GM23338 (cell line): ENCODE measurements at regions not wholly inside any gene's neighbourhood (a gene's known extent, or its start where the extent isn't known, plus 50 kb on each side); places are given as distances from the start of the nearest gene placed in this dataset.

Source experiments
- ATAC-seq: fragments of 200-7000 bp; cut with Tn5 transposase; 3 replicates; pipeline ENCODE4 v1.9.1; 2020
- DNase-seq: peaks from one replicate; pipeline ENCODE4 v3.0.0-alpha.2; 2015; ENCODE audit warnings: low spot score
- H2AFZ ChIP-seq: fragments of 200-600 bp; sonication (generic); 2 replicates; pipeline ENCODE4 v1.8.0; 2016; ENCODE audit warnings: antibody characterized with exemption, mild to moderate bottlenecking, moderate library complexity
- H3F3A ChIP-seq: fragments of 200-600 bp; sonication (generic); replicated peaks from 2 replicates; pipeline ENCODE4 v1.8.0; 2017; ENCODE audit warnings: antibody characterized with exemption, mixed run types, low read depth
- H3K27ac ChIP-seq: fragments of 200-600 bp; sonication (generic); 2 replicates; pipeline ENCODE4 v1.6.1; 2016; ENCODE audit warnings: low read depth
- H3K27me3 ChIP-seq: fragments of 200-600 bp; sonication (generic); 2 replicates; pipeline ENCODE4 v1.8.0; 2016; ENCODE audit warnings: mild to moderate bottlenecking, mixed run types, moderate library complexity; ENCODE audit not compliant: insufficient read depth
- H3K36me3 ChIP-seq: fragments of 200-600 bp; sonication (generic); 2 replicates; pipeline ENCODE4 v1.8.0; 2016; ENCODE audit warnings: mild to moderate bottlenecking; ENCODE audit not compliant: insufficient read depth
- H3K4me1 ChIP-seq: fragments of 200-600 bp; sonication (generic); 2 replicates; pipeline ENCODE4 v1.8.0; 2016; ENCODE audit warnings: mild to moderate bottlenecking, moderate library complexity; ENCODE audit not compliant: insufficient read depth
- H3K4me2 ChIP-seq: fragments of 200-600 bp; sonication (generic); 2 replicates; pipeline ENCODE4 v1.7.1; 2017; ENCODE audit warnings: mixed run types
- H3K4me3 ChIP-seq: fragments of 200-600 bp; sonication (generic); 2 replicates; pipeline ENCODE4 v1.6.1; 2016; ENCODE audit warnings: mixed run types
- H3K79me2 ChIP-seq: fragments of 200-600 bp; sonication (generic); replicated peaks from 2 replicates; pipeline ENCODE4 v1.8.0; 2017; ENCODE audit warnings: mild to moderate bottlenecking; ENCODE audit not compliant: insufficient read depth
- H3K9me2 ChIP-seq: fragments of 200-600 bp; sonication (generic); 2 replicates; pipeline ENCODE4 v1.8.0; 2017; ENCODE audit not compliant: insufficient read depth
- H4K20me1 ChIP-seq: fragments of 200-600 bp; sonication (generic); replicated peaks from 2 replicates; pipeline ENCODE4 v1.8.0; 2017; ENCODE audit warnings: mild to moderate bottlenecking; ENCODE audit not compliant: insufficient read depth
- H3K27ac Mint-ChIP-seq: 2 replicates; pipeline ENCODE4 v1.8.0; 2020; ENCODE audit warnings: inconsistent platforms, mild to moderate bottlenecking, moderate library complexity, mixed read lengths
- H3K27me3 Mint-ChIP-seq: 3 replicates; pipeline ENCODE4 v1.8.0; 2022; ENCODE audit warnings: low read depth, mild to moderate bottlenecking, moderate library complexity, mixed read lengths, inconsistent platforms; ENCODE audit not compliant: insufficient read depth, poor library complexity
- H3K36me3 Mint-ChIP-seq: 3 replicates; pipeline ENCODE4 v1.8.0; 2021; ENCODE audit warnings: low read depth, mild to moderate bottlenecking, inconsistent platforms, moderate library complexity, mixed read lengths
- H3K4me1 Mint-ChIP-seq: 3 replicates; pipeline ENCODE4 v1.8.0; 2020; ENCODE audit warnings: mild to moderate bottlenecking, inconsistent platforms, mixed read lengths
- H3K4me3 Mint-ChIP-seq: 3 replicates; pipeline ENCODE4 v1.8.0; 2021; ENCODE audit warnings: moderate library complexity, mild to moderate bottlenecking, inconsistent platforms, mixed read lengths
- H3K9me3 Mint-ChIP-seq: 3 replicates; pipeline ENCODE4 v1.8.0; 2020; ENCODE audit warnings: moderate library complexity, mild to moderate bottlenecking, inconsistent platforms, mixed read lengths
- CREB1 ChIP-seq: fragments of 250-450 bp; sonication (Bioruptor Pico); IDR thresholded peaks from 2 replicates; pipeline ENCODE4 v1.5.0; 2020; ENCODE audit warnings: low read depth, mild to moderate bottlenecking, moderate library complexity
- ETS1 ChIP-seq: IDR thresholded peaks from 2 replicates; pipeline ENCODE4 v1.6.1; 2016; ENCODE audit warnings: antibody characterized with exemption
- EZH2 ChIP-seq: fragments of 200-600 bp; sonication (generic); IDR thresholded peaks from one replicate; pipeline ENCODE4 v1.8.0; 2017; ENCODE audit warnings: antibody characterized with exemption, mild to moderate bottlenecking, low read depth; ENCODE audit not compliant: unreplicated experiment
- EZH2phosphoT487 ChIP-seq: fragments of 200-600 bp; sonication (generic); IDR thresholded peaks from one replicate; pipeline ENCODE4 v1.8.1; 2018; ENCODE audit warnings: antibody characterized with exemption; ENCODE audit not compliant: unreplicated experiment
- JUNB ChIP-seq: IDR thresholded peaks from one replicate; pipeline ENCODE4 v1.6.1; 2016; ENCODE audit warnings: antibody characterized with exemption; ENCODE audit not compliant: unreplicated experiment
- NANOG ChIP-seq: IDR thresholded peaks from 2 replicates; pipeline ENCODE4 v1.6.1; 2016; ENCODE audit warnings: antibody characterized with exemption, borderline replicate concordance
- POLR2AphosphoS5 ChIP-seq: IDR thresholded peaks from 2 replicates; pipeline ENCODE4 v1.6.1; 2016; ENCODE audit warnings: antibody characterized with exemption, low read depth
- STAT1 ChIP-seq: IDR thresholded peaks from one replicate; pipeline ENCODE4 v1.6.1; 2016; ENCODE audit warnings: antibody characterized with exemption; ENCODE audit not compliant: unreplicated experiment
- ZNF114 ChIP-seq: fragments of 250-450 bp; sonication (Bioruptor Pico); IDR thresholded peaks from 2 replicates; pipeline ENCODE4 v1.5.0; 2020; ENCODE audit warnings: mild to moderate bottlenecking, moderate library complexity
- ZNF331 ChIP-seq: fragments of 250-450 bp; sonication (Bioruptor Pico); IDR thresholded peaks from 2 replicates; pipeline ENCODE4 v1.5.0; 2020; ENCODE audit warnings: low read depth, mild to moderate bottlenecking, moderate library complexity
- ZNF462 ChIP-seq: fragments of 250-450 bp; sonication (Bioruptor Pico); IDR thresholded peaks from 2 replicates; pipeline ENCODE4 v1.5.0; 2020; ENCODE audit warnings: mild to moderate bottlenecking, moderate library complexity
- TF ChIP-seq, protein P1 (sequence below), 2 experiments: fragments of 200-600 bp in 1 of 2; sonication (generic) in 1 of 2; conservative IDR thresholded peaks; 2 replicates each; pipeline versions ENCODE4 v1.5.1 to v1.6.1; 2016 to 2017; ENCODE audit warnings: antibody characterized with exemption in 2 of 2, low read depth in 2 of 2, mild to moderate bottlenecking in 2 of 2, moderate library complexity in 1 of 2

GRCh38 chr11:28482666-28483065 is 374.5 kb downstream of the METTL15 start:
- Histone ChIP-seq H3F3A (no peaks in the 10 kb centered on the region), H3K79me2 (no peaks in the 10 kb centered on the region), H3K4me2 (no peak overlapping the region), H4K20me1 (no peaks in the 10 kb centered on the region), H3K4me3 (no peak overlapping the region), H3K36me3 (no peaks in the 10 kb centered on the region), H2AFZ (no peak overlapping the region), H3K4me1 (no peaks in the 10 kb centered on the region), H3K27me3 (no peaks in the 10 kb centered on the region), H3K9me2 (peaks cover 2% of the 10 kb centered on the region; the same call in 1 of the 2 replicates), H3K27ac (no peak overlapping the region)
- TF ChIP-seq ETS1 (no peak), STAT1 (no peak), ZNF462 (CRISPR knock-in tag) (no peak), ZNF331 (CRISPR knock-in tag) (no peak), EZH2phosphoT487 (no peak), POLR2AphosphoS5 (no peak), NANOG (no peak), CREB1 (CRISPR knock-in tag) (no peak), ZNF114 (CRISPR knock-in tag) (no peak), EZH2 (no peak), JUNB (no peak)
- TF ChIP-seq, protein P1, sequence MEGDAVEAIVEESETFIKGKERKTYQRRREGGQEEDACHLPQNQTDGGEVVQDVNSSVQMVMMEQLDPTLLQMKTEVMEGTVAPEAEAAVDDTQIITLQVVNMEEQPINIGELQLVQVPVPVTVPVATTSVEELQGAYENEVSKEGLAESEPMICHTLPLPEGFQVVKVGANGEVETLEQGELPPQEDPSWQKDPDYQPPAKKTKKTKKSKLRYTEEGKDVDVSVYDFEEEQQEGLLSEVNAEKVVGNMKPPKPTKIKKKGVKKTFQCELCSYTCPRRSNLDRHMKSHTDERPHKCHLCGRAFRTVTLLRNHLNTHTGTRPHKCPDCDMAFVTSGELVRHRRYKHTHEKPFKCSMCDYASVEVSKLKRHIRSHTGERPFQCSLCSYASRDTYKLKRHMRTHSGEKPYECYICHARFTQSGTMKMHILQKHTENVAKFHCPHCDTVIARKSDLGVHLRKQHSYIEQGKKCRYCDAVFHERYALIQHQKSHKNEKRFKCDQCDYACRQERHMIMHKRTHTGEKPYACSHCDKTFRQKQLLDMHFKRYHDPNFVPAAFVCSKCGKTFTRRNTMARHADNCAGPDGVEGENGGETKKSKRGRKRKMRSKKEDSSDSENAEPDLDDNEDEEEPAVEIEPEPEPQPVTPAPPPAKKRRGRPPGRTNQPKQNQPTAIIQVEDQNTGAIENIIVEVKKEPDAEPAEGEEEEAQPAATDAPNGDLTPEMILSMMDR (conservative IDR thresholded peaks at IDR 0.05; ENCODE audit: low read depth in 2 of 2): no peak
- no peak overlapping the region for H3K27ac Mint-ChIP-seq
- no peaks in the 10 kb centered on the region for H3K36me3 Mint-ChIP-seq
- H3K9me3 Mint-ChIP-seq: no peaks in the 10 kb centered on the region
- no peak for DNase-seq
- H3K27me3 Mint-ChIP-seq: no peaks in the 10 kb centered on the region
- peak; percentile 43; the same call in 2 of the 3 replicates for ATAC-seq
- 0 out of 3 replicates have a peak, but pooled peaks cover 2% of the 10 kb centered on the region for H3K4me1 Mint-ChIP-seq
- no peak overlapping the region for H3K4me3 Mint-ChIP-seq
